AG10803 (cell line): ENCODE measurements at regions not wholly inside any gene's neighbourhood (a gene's known extent, or its start where the extent isn't known, plus 50 kb on each side); places are given as distances from the start of the nearest gene placed in this dataset.

Experiments
- DNase-seq: peaks from one replicate; pipeline ENCODE4 v3.0.0; 2010; ENCODE audit warnings: low read depth
- H3K4me3 ChIP-seq: 2 replicates; pipeline ENCODE4 v1.5.1; 2011; ENCODE audit warnings: mild to moderate bottlenecking, low read length, control low read depth
- TF ChIP-seq, protein P1 (sequence below): conservative IDR thresholded peaks from 2 replicates; pipeline ENCODE4 v1.5.1; 2011; ENCODE audit warnings: mild to moderate bottlenecking, low read length, control low read depth, inconsistent platforms

DNA sequence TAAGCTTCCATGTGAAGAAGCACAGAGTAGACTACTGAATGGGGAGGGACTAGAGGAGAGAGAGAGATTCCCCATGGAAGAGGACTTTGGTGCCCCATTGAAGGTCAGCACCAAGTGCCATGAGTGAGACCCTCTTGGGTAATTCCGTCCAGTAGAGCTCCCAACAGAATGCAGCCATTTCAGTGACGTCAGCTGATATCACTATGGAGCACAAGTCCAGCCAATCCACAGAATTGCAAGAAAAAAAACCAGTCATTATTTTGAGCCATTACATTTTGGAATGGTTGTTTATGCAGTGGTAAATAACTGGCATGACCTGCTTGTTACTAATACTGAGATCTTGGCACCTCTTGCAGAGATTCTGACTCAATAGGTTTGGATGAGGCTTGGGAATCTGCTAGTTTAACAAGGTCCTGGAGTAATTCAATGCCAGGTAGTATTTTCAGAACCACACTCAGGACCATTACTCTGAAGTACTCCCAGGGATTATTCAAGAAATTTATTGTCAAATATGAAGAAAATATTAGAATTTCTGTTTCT is 52.6 kb upstream of the SP8 start:
- no peak for DNase-seq
- H3K4me3 ChIP-seq: no peak overlapping the region
- TF ChIP-seq, protein P1, sequence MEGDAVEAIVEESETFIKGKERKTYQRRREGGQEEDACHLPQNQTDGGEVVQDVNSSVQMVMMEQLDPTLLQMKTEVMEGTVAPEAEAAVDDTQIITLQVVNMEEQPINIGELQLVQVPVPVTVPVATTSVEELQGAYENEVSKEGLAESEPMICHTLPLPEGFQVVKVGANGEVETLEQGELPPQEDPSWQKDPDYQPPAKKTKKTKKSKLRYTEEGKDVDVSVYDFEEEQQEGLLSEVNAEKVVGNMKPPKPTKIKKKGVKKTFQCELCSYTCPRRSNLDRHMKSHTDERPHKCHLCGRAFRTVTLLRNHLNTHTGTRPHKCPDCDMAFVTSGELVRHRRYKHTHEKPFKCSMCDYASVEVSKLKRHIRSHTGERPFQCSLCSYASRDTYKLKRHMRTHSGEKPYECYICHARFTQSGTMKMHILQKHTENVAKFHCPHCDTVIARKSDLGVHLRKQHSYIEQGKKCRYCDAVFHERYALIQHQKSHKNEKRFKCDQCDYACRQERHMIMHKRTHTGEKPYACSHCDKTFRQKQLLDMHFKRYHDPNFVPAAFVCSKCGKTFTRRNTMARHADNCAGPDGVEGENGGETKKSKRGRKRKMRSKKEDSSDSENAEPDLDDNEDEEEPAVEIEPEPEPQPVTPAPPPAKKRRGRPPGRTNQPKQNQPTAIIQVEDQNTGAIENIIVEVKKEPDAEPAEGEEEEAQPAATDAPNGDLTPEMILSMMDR: no peak

DNA sequence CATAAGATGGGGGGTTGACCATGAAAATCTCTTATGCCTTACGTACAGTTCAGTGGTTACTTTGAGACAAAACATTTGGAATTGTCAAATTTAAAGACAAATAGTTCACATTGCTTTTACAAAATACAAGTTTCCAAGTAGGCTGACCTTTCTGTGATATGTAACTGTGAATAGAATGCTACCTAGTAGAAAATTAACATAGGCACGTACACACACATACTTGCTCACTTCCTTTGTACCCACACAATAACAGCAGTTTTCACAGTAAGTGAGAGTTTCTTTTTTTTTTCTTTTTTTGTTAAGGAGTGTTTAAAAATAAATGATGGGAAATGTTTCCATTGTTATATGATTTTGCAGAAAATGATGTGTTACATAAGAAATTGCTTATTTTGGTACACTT is 53.3 kb upstream of the SP8 start:
- no peak overlapping the region for H3K4me3 ChIP-seq
- no peak for DNase-seq
- TF ChIP-seq, protein P1: no peak

DNA sequence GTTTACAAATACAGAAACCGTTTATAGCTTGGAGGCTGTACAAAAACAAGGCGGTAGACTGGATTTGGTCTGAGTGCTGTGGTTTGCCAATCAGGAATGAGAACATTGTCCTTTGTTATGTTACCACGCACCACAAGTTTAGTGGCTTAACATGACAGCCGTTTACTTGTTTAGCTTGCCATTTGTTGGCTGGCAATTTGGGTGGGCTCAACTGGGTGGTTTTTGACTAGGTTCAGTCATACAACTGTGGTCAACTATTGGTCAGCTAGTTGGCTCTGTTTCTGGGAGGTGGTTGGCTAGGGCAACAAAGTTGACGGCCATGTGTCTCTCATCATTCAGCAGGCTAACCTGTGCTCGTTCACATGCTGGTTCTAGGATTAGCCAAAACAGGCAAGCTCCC is 60.1 kb upstream of the SP8 start:
- no peak for DNase-seq
- TF ChIP-seq, protein P1: no peak
- H3K4me3 ChIP-seq: no peak overlapping the region

DNA sequence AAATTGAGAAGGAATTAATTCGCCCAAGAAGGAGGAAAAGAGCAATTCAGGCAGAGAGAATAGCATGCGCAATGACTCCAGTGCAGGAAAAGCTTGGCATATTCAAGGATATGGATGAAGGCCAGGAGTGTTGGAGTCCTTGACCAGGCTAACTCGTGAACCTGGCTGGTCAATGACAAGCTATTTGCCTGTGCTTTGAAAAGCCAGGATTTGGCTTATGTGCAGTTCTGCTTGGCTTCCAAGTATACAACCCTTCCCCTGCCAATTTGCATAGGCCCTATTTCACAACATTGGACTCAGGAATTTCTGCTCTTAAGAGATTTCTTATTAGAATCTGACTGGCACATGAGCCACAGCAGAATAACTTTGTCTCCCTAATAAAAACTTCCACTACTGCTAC is 72.3 kb upstream of the SP8 start:
- TF ChIP-seq, protein P1: no peak
- no peak overlapping the region for H3K4me3 ChIP-seq
- DNase-seq: no peak

DNA sequence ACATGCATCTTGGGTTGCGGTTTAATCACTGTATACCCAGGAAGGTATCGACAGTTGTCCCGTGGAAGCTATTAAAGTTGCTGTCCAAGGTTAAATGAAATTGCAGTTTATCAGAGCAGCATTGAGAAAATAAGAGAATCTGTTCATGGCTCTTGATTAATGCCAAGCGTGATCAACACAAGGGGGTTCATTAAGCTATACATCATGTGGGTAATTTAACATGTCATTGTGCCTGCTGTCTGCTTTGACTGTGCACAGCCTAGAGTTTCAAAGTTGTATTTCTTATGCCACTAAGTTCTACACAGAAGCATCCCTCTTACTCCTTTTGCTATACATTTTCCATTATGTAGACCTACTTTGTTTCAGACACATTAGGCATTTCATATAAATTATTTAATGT is 74.8 kb upstream of the SP8 start:
- no peak for DNase-seq
- H3K4me3 ChIP-seq: no peak overlapping the region
- TF ChIP-seq, protein P1: no peak

DNA sequence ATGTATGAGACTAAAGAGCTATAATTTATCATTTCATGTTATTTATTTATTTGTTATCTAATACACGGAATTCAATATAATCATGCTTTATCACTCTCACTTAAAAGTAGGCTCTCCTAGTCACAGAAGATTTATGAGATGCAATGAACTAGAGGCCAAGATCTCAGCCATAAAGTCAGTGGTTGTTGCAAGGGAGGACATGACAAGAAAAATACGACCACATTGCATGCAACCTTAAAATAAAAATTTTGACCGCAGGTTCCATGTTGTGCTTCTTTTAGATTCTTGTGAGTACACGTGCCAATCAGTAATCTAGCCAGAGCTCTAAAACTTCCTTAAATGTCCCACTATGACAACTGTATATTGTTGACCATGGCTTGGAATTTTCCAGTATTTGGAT is 75.9 kb upstream of the SP8 start:
- no peak for DNase-seq
- no peak overlapping the region for H3K4me3 ChIP-seq
- TF ChIP-seq, protein P1: no peak

DNA sequence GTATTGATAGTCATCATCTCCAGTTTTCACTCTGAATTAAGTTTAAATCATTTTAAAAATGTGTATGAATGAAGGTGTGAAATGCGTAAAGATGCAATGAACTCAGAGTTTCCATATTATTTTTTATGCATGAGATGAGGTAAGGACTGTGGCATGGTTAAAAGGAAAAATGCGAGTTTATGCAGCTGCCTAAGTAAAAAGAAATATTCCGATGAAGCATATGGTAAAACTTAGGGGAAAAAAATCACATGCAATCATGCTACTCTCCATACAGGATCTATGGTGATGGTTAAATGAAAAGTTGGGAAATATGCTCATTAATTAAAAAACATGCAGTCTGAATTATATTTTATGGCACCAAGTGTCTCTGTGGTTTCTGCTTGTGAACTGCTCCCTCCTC is 77.5 kb upstream of the SP8 start:
- DNase-seq: no peak
- no peak overlapping the region for H3K4me3 ChIP-seq
- TF ChIP-seq, protein P1: no peak
